Activated T-cell treated with anti-CD3 and anti-CD28 coated beads, Interleukin-2, amount 50 U/mL, for 24 hours (primary cell): ENCODE measurements at regions not wholly inside any gene's neighbourhood (a gene's known extent, or its start where the extent isn't known, plus 50 kb on each side); places are given as distances from the start of the nearest gene placed in this dataset.
"Not testable (repeated sequence)": the region's sequence is repeated elsewhere in the genome, so short reads cannot be mapped to it uniquely, and the experiment has no call there.

Experiments
- DNase-seq: peaks from one replicate; pipeline ENCODE4 v3.0.0-alpha.2; 2020
- H3K27ac Mint-ChIP-seq: 2 replicates; pipeline ENCODE4 v1.8.0; 2020; ENCODE audit warnings: mild to moderate bottlenecking, mixed read lengths
- H3K27me3 Mint-ChIP-seq: 2 replicates; pipeline ENCODE4 v1.8.0; 2020; ENCODE audit warnings: mixed read lengths
- H3K36me3 Mint-ChIP-seq: 2 replicates; pipeline ENCODE4 v1.8.0; 2020; ENCODE audit warnings: low read depth, mixed read lengths
- H3K4me1 Mint-ChIP-seq: 2 replicates; pipeline ENCODE4 v1.8.0; 2020; ENCODE audit warnings: low read depth, mixed read lengths
- H3K4me3 Mint-ChIP-seq: 2 replicates; pipeline ENCODE4 v1.8.0; 2020; ENCODE audit warnings: mild to moderate bottlenecking, moderate library complexity, mixed read lengths
- H3K9me3 Mint-ChIP-seq: 2 replicates; pipeline ENCODE4 v1.8.0; 2020; ENCODE audit warnings: mixed read lengths

GRCh38 chr9:74094037-74094436, 403.1 kb upstream of the RORB start:
- H3K27me3 Mint-ChIP-seq, H3K27ac Mint-ChIP-seq: not testable (repeated sequence)

GRCh38 chr9:74094766-74095165, 402.4 kb upstream of the RORB start:
- Mint-ChIP-seq H3K4me1 (no peaks in the 10 kb centered on the region), H3K27me3 (no peaks in the 10 kb centered on the region), H3K27ac (no peak overlapping the region), H3K9me3 (peaks cover 2% of the 10 kb centered on the region), H3K36me3 (no peaks in the 10 kb centered on the region), H3K4me3 (no peak overlapping the region)
- DNase-seq: no peak

More at GRCh38 chr9:74094037-74094436, 403.1 kb upstream of the RORB start:
- not testable (repeated sequence) for DNase-seq, H3K4me1 Mint-ChIP-seq, H3K4me3 Mint-ChIP-seq, H3K36me3 Mint-ChIP-seq, H3K9me3 Mint-ChIP-seq

GRCh38 chr9:74095925-74096324, 401.2 kb upstream of the RORB start:
- Mint-ChIP-seq H3K4me1 (no peaks in the 10 kb centered on the region), H3K4me3 (no peak overlapping the region)

GRCh38 chr9:74096420-74096819, 400.7 kb upstream of the RORB start:
- Mint-ChIP-seq H3K27ac (no peak overlapping the region), H3K4me1 (no peaks in the 10 kb centered on the region), H3K9me3 (peaks cover 2% of the 10 kb centered on the region), H3K27me3 (no peaks in the 10 kb centered on the region), H3K4me3 (no peak overlapping the region), H3K36me3 (no peaks in the 10 kb centered on the region)
- DNase-seq: no peak

More at GRCh38 chr9:74095925-74096324, 401.2 kb upstream of the RORB start:
- H3K27ac Mint-ChIP-seq: no peak overlapping the region
- H3K36me3 Mint-ChIP-seq: no peaks in the 10 kb centered on the region
- DNase-seq: no peak
- no peaks in the 10 kb centered on the region for H3K27me3 Mint-ChIP-seq
- H3K9me3 Mint-ChIP-seq: peaks cover 2% of the 10 kb centered on the region

- H3K4me3 Mint-ChIP-seq: no peak overlapping the region
- H3K27me3 Mint-ChIP-seq: no peaks in the 10 kb centered on the region
- H3K9me3 Mint-ChIP-seq: peaks cover 6% of the 10 kb centered on the region
- H3K36me3 Mint-ChIP-seq: no peaks in the 10 kb centered on the region
- no peaks in the 10 kb centered on the region for H3K4me1 Mint-ChIP-seq
- H3K27ac Mint-ChIP-seq: no peak overlapping the region
- no peak for DNase-seq
Observed at GRCh38 chr9:74100042-74100441, 397.1 kb upstream of the RORB start.

GRCh38 chr9:74102148-74102547, 395.0 kb upstream of the RORB start:
- H3K9me3 Mint-ChIP-seq, H3K4me3 Mint-ChIP-seq, H3K36me3 Mint-ChIP-seq, H3K27ac Mint-ChIP-seq, H3K27me3 Mint-ChIP-seq, H3K4me1 Mint-ChIP-seq, DNase-seq: not testable (repeated sequence)

GRCh38 chr9:74102702-74103101, 394.4 kb upstream of the RORB start:
- no peaks in the 10 kb centered on the region for H3K27me3 Mint-ChIP-seq
- H3K9me3 Mint-ChIP-seq: peaks cover 6% of the 10 kb centered on the region
- H3K36me3 Mint-ChIP-seq: no peaks in the 10 kb centered on the region
- no peak overlapping the region for H3K4me3 Mint-ChIP-seq
- H3K27ac Mint-ChIP-seq: no peak overlapping the region
- H3K4me1 Mint-ChIP-seq: no peaks in the 10 kb centered on the region
- no peak for DNase-seq

- DNase-seq: no peak
- Mint-ChIP-seq H3K4me1 (no peaks in the 10 kb centered on the region), H3K27me3 (no peaks in the 10 kb centered on the region), H3K4me3 (no peak overlapping the region), H3K36me3 (no peaks in the 10 kb centered on the region), H3K27ac (no peak overlapping the region), H3K9me3 (peaks cover 3% of the 10 kb centered on the region)
Observed at GRCh38 chr9:74107692-74108091, 389.4 kb upstream of the RORB start.

GRCh38 chr9:74115976-74116375, 381.2 kb upstream of the RORB start:
- no peak for DNase-seq
- no peak overlapping the region for H3K4me3 Mint-ChIP-seq
- H3K9me3 Mint-ChIP-seq: peaks cover 2% of the 10 kb centered on the region
- H3K27ac Mint-ChIP-seq: no peak overlapping the region
- H3K36me3 Mint-ChIP-seq: no peaks in the 10 kb centered on the region
- no peaks in the 10 kb centered on the region for H3K4me1 Mint-ChIP-seq
- H3K27me3 Mint-ChIP-seq: no peaks in the 10 kb centered on the region

GRCh38 chr9:74117151-74117550, 380.0 kb upstream of the RORB start:
- peaks cover under 1% of the 10 kb centered on the region for H3K4me1 Mint-ChIP-seq
- no peak for DNase-seq
- no peaks in the 10 kb centered on the region for H3K36me3 Mint-ChIP-seq
- peaks cover 5% of the 10 kb centered on the region for H3K9me3 Mint-ChIP-seq
- no peak overlapping the region for H3K27ac Mint-ChIP-seq
- H3K27me3 Mint-ChIP-seq: no peaks in the 10 kb centered on the region
- no peak overlapping the region for H3K4me3 Mint-ChIP-seq

GRCh38 chr9:74117731-74118130, 379.4 kb upstream of the RORB start:
- no peak for DNase-seq
- Mint-ChIP-seq H3K27me3 (no peaks in the 10 kb centered on the region), H3K4me1 (peaks cover 4% of the 10 kb centered on the region), H3K4me3 (no peak overlapping the region), H3K9me3 (peaks cover 7% of the 10 kb centered on the region), H3K27ac (no peak overlapping the region), H3K36me3 (no peaks in the 10 kb centered on the region)

GRCh38 chr9:74120061-74120460, 377.1 kb upstream of the RORB start:
- Mint-ChIP-seq H3K4me1 (peaks cover 6% of the 10 kb centered on the region), H3K9me3 (peaks cover 7% of the 10 kb centered on the region)

GRCh38 chr9:74120470-74120869, 376.7 kb upstream of the RORB start:
- Mint-ChIP-seq H3K36me3 (no peaks in the 10 kb centered on the region), H3K27me3 (no peaks in the 10 kb centered on the region), H3K27ac (no peak overlapping the region), H3K4me1 (peaks cover 6% of the 10 kb centered on the region), H3K4me3 (no peak overlapping the region), H3K9me3 (peaks cover 7% of the 10 kb centered on the region)
- no peak for DNase-seq

More at GRCh38 chr9:74120061-74120460, 377.1 kb upstream of the RORB start:
- no peak overlapping the region for H3K4me3 Mint-ChIP-seq
- H3K27ac Mint-ChIP-seq: no peak overlapping the region
- H3K27me3 Mint-ChIP-seq: no peaks in the 10 kb centered on the region
- no peak for DNase-seq
- H3K36me3 Mint-ChIP-seq: no peaks in the 10 kb centered on the region

- H3K27me3 Mint-ChIP-seq: no peaks in the 10 kb centered on the region
- no peak overlapping the region for H3K4me3 Mint-ChIP-seq
- DNase-seq: no peak
- H3K4me1 Mint-ChIP-seq: peaks cover 6% of the 10 kb centered on the region
- H3K36me3 Mint-ChIP-seq: no peaks in the 10 kb centered on the region
- H3K27ac Mint-ChIP-seq: no peak overlapping the region
- H3K9me3 Mint-ChIP-seq: peaks cover 8% of the 10 kb centered on the region
Observed at GRCh38 chr9:74122216-74122615, 374.9 kb upstream of the RORB start.

- H3K36me3 Mint-ChIP-seq: no peaks in the 10 kb centered on the region
Observed at GRCh38 chr9:74122661-74123060, 374.5 kb upstream of the RORB start.

GRCh38 chr9:74125941-74126340, 371.2 kb upstream of the RORB start:
- Mint-ChIP-seq H3K36me3 (no peaks in the 10 kb centered on the region), H3K9me3 (peaks cover 7% of the 10 kb centered on the region), H3K27ac (no peak overlapping the region), H3K4me1 (peaks cover 6% of the 10 kb centered on the region), H3K27me3 (no peaks in the 10 kb centered on the region), H3K4me3 (no peak overlapping the region)
- no peak for DNase-seq

More at GRCh38 chr9:74122661-74123060, 374.5 kb upstream of the RORB start:
- H3K27me3 Mint-ChIP-seq: no peaks in the 10 kb centered on the region
- peaks cover 6% of the 10 kb centered on the region for H3K4me1 Mint-ChIP-seq
- H3K27ac Mint-ChIP-seq: no peak overlapping the region
- no peak overlapping the region for H3K4me3 Mint-ChIP-seq
- DNase-seq: no peak
- H3K9me3 Mint-ChIP-seq: peaks cover 8% of the 10 kb centered on the region
